HK-2 (cell line): ENCODE measurements at regions not wholly inside any gene's neighbourhood (a gene's known extent, or its start where the extent isn't known, plus 50 kb on each side); places are given as distances from the start of the nearest gene placed in this dataset.
"Not testable (repeated sequence)": the region's sequence is repeated elsewhere in the genome, so short reads cannot be mapped to it uniquely, and the experiment has no call there.

Experiments used
- DNase-seq: peaks from one replicate; pipeline ENCODE4 v3.0.0-alpha.2; 2018; ENCODE audit not compliant: unreplicated experiment

GRCh38 chr12:86600664-86601231 is 344.6 kb upstream of the MGAT4C start:
- DNase-seq, result no peak

GRCh38 chr12:86597431-86597830 is 341.2 kb upstream of the MGAT4C start:
- DNase-seq, result no peak

- DNase-seq, result no peak
These were observed 334.1 kb upstream of the MGAT4C start for GRCh38 chr12:86590296-86590695.

- DNase-seq, result no peak
These were observed 318.0 kb upstream of the MGAT4C start for GRCh38 chr12:86574143-86574542.

- no peak for DNase-seq
These were observed 316.3 kb upstream of the MGAT4C start for GRCh38 chr12:86572455-86572854.

- no peak for DNase-seq
These were observed 308.8 kb upstream of the MGAT4C start for GRCh38 chr12:86565038-86565437.

- DNase-seq, result not testable (repeated sequence)
These were observed 299.3 kb upstream of the MGAT4C start for GRCh38 chr12:86555491-86555890.

- DNase-seq, result no peak
These were observed 295.0 kb upstream of the MGAT4C start for GRCh38 chr12:86551146-86551571.

GRCh38 chr12:86550218-86551145 is 294.3 kb upstream of the MGAT4C start:
- DNase-seq, result no peak

GRCh38 chr12:86543716-86544115 is 287.5 kb upstream of the MGAT4C start:
- DNase-seq, result no peak

- no peak for DNase-seq
These were observed 274.9 kb upstream of the MGAT4C start for GRCh38 chr12:86530996-86531655.

GRCh38 chr12:86526060-86526595 is 269.9 kb upstream of the MGAT4C start:
- no peak for DNase-seq

GRCh38 chr12:86523844-86524243 is 267.7 kb upstream of the MGAT4C start:
- DNase-seq, result no peak

- DNase-seq, result no peak
These were observed 265.7 kb upstream of the MGAT4C start for GRCh38 chr12:86521870-86522269.

- DNase-seq, result no peak
These were observed 257.0 kb upstream of the MGAT4C start for GRCh38 chr12:86513226-86513625.

GRCh38 chr12:86496595-86496994 is 240.4 kb upstream of the MGAT4C start:
- no peak for DNase-seq

- no peak for DNase-seq
These were observed 228.3 kb upstream of the MGAT4C start for GRCh38 chr12:86484473-86484872.

GRCh38 chr12:86473231-86473630 is 217.0 kb upstream of the MGAT4C start:
- DNase-seq, result no peak

- no peak for DNase-seq
These were observed 200.6 kb upstream of the MGAT4C start for GRCh38 chr12:86456776-86457175.

- DNase-seq, result no peak
These were observed 200.1 kb upstream of the MGAT4C start for GRCh38 chr12:86456241-86456640.

- DNase-seq, result no peak
These were observed 189.2 kb upstream of the MGAT4C start for GRCh38 chr12:86445356-86445755.

- DNase-seq, result no peak
These were observed 178.9 kb upstream of the MGAT4C start for GRCh38 chr12:86435053-86435452.
